HG03575 (cell line): ENCODE measurements at regions not wholly inside any gene's neighbourhood (a gene's known extent, or its start where the extent isn't known, plus 50 kb on each side); places are given as distances from the start of the nearest gene placed in this dataset.
"Not testable (repeated sequence)": the region's sequence is repeated elsewhere in the genome, so short reads cannot be mapped to it uniquely, and the experiment has no call there.

Experiments used
- ATAC-seq: cut with Tn5 transposase; IDR thresholded peaks from one replicate; pipeline ENCODE4 v1.9.1; 2021; ENCODE audit not compliant: unreplicated experiment, insufficient number of reproducible peaks, low FRiP score; ENCODE audit errors: extremely low read depth

DNA sequence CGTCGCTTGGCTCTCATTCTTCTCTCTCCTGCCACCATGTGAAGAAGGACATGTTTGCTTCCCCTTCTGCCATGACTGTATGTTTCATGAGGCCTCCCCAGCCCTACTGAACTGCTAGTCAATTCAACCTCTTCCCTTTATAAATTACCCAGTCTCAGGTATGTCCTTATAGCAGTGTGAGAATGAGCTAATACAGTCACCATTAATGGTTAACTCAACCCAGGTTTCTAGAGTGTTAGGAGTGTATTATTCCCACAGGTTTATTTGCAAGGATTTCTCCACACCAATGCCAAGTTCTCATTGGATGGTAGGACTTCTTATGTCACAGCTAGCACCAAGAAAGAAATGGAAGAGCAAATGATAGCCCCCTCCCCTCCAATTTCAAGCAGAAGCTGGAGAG, 71.9 kb downstream of the DYNAP start:
- no peak for ATAC-seq

DNA sequence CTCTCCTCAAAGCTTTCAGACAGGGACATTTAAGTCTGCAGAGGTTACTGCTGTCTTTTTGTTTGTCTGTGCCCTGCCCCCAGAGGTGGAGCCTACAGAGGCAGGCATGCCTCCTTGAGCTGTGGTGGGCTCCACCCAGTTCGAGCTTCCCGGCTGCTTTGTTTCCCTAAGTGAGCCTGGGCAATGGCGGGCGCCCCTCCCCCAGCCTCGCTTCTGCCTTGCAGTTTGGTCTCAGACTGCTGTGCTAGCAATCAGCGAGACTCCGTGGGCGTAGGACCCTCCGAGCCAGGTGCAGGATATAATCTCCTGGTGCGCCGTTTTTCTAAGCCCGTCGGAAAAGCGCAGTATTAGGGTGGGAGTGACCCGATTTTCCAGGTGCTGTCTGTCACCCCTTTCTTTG, 78.7 kb downstream of the DYNAP start:
- ATAC-seq = not testable (repeated sequence)

DNA sequence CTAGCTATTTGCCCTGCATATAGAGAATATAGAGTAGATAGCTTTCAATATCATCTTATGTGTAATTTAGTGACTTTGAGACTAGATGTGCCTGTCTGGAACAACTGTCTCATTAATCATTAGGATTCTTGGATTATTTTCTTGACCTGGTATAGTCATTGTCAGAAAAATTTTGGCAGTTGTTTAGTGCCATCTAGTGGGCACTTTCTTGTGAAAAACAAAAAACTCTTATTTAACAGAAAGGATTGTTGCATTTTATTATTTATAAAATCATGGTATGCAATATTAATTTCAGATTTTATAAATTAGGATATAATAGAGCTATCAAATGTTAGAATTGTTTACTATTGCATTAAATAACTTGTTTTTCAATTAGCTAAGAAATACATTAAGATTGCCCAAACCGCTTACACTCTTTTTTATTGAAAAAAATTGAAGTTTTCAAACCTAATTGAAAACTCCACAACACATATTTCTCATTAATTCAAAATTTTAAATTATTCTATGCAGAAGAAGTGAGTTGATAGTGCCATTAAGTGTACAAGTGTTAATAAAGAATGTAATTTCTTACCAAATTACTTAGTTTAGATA, 80.3 kb downstream of the DYNAP start:
- ATAC-seq = no peak

DNA sequence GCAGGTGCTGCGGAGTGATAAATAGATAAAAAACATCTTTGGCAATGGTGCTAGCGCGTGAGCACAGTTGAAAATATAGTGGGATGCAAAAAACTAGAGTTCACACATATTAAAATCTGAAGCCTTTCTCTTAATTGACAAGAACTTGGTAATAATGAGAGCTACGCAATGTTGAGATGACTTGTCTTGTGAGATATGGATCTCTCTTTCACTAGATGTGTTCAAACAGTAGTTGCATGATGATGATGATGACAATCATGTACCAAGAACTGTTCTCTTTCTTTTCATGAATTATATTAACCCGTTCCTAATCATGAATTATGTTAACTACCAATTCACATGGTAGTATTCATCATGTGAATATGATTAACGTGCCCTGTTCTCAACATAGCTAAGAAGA, 81.1 kb downstream of the DYNAP start:
- ATAC-seq = no peak

DNA sequence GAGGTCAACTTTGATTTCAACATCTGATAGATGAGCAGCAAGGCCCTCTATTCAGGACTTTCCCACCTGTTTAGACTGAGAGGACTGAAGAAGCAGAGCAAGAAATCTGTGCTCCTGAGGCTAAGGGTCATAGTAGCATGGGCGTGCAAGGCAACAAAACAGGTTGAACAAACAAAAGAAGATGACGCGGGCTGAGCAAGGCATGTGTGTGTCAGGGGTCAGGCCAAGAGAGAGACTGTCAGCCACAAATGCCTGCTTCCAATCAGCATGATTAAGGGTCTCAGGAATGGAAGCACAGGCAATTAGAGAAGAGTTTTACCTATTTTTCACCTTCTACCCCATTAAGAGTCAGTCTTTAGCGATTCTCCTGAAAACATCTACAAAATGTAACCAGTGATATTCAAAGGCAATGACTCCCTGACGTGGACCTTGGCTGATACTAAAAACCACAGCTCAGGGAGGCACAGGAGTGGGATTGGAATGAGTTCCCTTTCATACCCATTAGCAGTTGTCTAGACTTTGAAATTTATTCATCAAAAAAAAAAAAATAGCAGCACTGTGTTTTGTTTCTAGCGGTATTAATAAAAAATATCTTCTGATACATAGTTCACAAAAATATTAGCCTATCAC, 81.9 kb downstream of the DYNAP start:
- no peak for ATAC-seq

DNA sequence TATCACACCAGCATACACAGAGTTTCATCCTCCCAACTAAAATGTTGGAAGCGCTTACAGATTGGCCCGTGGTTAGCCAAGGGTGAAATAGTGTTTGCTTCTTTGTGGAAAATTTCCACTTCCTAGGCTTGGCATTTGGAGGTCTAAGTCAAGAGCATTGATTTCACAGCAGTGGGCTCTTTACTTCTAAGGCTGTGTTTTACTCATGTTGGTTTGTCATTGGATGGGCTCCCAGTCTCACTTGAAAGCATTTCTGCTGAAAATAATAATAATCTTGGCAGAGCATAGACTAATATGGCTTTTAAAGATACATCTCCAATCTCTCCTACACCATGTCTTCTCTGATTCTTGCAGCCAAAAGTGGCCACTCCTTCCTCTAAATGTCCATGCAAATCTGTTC, 82.9 kb downstream of the DYNAP start:
- ATAC-seq = no peak

DNA sequence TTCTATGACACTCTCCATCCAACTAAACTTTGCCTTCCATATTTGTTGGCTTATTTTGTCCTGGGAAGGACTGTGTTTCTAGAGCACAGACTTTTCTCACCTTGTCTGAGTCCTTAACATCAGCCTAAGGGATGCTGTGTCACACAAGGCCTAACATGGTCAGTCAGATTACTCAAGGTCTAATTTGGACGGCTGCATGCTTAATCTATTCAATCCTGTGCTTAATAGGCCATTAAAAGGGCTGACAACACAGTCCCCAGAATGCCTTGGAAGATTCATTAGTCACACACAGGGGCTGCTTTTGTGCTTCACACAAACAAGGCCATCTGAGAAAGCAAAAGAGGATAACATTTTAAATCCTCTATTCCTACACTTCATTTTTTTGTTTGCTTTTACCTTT, 84.0 kb downstream of the DYNAP start:
- ATAC-seq = no peak

DNA sequence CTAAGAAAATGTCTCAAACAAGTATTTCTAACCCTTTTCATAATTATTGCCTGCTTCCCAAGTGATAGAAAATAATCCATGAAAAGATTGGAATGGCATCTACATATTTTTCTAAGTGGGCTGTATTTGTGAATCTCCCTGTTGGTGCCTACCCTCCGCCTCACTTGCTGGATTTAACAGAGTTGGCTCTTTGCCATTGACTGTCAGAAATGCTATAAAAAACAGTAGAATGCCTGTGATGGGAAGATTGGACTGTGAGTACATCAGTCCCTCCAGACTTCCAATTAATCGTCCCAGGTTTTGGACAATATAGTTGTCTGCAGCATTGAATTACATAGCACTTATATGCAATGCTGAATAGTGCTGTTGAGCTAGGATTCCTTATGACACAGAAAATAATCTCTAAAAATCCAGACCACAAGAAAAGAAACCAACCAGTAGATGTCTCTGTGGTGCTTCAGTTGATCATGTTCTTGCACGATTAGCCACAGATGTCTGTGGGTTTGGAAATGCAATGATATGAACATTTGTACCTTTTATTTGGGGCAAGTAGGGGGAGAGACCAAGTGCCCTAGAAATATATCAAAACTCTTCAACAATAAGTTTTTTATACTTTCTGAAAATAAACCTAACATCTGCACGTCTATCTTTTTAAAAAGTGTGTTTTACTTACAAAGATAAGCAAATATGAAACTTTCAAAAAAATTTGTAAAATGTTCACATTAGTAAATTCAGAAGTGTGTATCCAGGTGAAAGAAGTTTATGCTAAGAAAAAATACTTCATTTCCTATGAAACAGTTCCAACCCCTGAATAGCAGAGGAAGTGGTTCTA, 88.5 kb downstream of the DYNAP start:
- ATAC-seq = no peak

DNA sequence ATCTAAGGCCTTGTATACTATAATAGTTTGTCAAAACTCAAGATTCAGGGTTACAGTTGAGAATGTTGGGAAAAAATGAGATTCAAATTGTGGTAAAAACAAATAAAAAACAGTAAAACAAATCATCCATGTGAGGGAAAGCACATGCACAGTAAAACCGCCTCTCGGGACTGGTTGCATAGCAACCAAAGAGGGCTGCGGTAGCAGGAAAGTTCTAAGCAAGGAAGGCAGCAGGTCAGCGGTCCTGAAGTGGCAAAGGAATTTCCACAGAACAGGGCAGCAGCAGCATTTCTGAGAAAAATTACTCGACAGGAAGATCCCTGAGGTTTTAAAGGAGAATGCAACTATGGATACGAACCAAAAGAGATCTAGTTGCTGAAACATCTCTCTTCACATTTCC, 93.7 kb downstream of the DYNAP start:
- ATAC-seq = no peak

DNA sequence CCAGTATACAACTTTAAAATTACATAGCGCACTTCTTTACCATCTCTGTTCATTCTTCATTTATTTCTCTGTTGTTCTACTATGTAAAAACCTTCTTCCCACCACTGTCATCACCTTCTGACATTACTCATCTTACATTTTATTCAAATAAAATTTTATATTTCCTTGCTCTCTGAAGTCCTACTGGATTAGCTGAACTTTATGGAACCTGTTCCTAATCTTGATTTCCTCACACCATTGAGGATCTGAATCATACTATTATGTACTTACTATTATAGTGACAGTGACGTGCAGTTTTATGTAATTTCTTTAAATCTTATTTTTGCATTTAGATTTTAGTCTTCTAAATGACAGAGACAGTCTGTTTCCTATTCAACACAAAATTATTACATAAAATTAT, 98.3 kb downstream of the DYNAP start:
- no peak for ATAC-seq

DNA sequence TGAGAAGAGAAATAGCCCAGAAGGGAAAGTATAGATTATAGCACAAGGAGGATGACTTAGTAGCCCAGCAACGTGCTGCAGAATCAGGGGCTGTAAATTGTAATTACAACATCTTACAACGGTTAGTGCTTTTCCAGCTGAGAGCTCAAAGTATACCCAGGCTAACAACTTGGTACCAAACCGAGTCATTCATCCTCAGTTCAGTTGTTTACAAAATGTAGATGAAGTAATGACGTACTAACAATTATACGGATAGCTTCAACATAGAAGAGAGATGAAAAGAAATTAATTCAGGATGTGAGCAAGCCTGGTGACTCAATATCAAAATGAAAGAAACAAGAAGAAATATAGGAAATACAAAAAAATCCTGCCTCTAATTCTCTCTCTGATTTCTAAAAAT, 99.2 kb downstream of the DYNAP start:
- no peak for ATAC-seq

DNA sequence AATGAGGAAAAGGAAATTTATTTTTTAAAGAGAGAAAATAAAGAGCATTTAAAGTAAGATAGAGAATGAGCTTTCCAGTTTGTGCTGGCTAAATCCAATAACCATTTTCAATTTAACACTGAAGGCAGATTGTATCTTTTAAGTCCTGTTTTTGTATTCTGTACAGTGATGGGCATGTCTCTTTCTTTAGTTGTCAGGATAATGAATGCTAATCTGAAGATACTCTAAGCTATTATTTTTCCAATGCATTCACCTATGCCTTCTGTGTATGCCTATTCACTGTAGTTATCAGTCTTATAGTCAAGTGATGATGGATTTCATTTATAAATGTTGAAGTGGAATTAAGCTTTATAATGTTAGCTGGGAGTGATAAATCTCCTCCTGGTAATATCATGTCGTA, 101.4 kb downstream of the DYNAP start:
- no peak for ATAC-seq

DNA sequence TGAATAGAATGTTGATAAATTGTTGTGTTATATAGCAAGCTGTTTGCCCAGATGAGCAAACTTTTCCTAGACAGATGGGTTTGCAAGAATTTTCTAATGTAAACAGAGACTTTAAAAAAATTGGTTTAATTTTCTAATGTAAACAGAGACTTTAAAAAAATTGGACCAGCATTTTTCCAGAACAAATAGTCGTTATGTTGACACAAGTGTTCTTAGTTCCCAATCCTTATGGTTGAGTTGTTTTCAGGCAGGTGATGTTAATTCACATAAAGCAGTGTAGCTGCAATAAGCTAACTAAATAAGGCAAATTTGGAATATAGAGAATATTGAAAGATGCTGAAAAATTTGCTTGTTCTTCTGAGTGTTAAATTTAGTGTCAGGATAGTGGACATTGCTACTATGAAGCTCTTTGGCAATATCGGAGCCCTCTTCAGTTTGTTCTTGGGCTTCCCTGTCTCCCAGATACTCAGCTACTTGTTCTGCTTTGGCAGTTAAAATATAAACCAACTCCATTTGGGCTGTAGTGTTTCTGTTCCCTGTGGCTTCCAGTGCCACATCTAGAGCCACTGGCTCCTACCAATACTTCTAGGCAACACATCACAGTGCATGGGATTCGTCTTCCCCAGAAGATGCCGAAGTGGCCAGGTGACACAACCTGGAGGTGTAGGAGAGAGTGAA, 105.7 kb downstream of the DYNAP start:
- no peak for ATAC-seq

DNA sequence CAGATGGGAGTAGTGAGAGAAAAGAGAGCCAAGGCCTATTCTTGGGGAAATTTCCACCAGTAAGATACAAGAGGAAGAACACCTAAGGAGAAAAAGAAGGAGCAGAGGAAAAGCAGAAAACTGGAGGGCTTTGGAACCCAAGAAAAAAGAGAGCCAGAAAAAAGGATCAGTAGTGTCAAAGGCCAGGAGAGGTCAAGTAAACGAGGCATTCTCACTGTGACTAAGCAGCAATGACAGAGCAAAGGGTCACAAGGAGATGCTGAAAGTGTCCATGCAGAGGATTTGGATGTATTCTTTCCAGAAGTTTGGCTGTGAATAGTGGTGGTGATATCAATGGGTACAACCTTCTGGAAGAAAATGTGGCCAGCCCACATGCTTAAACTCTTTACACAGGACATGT, 109.5 kb downstream of the DYNAP start:
- ATAC-seq = no peak

DNA sequence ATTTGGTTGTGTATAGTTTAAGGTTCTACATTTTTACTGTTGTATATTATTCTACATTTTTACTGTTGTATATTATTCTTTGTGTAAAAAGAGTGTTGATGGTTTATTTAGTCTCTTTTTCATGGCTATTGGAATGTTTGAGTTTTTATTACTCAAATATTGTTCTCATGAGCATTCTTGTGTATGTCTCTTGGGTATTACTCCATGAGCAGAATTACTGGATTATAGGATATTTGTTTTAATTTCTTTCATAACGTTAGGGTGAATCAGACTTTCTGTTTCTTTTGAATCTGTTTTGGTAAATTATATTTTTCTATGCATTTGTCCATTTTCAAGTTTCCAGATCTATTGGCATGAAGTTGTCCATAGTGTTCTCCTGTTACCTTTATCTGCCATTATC, 111.6 kb downstream of the DYNAP start:
- no peak for ATAC-seq

DNA sequence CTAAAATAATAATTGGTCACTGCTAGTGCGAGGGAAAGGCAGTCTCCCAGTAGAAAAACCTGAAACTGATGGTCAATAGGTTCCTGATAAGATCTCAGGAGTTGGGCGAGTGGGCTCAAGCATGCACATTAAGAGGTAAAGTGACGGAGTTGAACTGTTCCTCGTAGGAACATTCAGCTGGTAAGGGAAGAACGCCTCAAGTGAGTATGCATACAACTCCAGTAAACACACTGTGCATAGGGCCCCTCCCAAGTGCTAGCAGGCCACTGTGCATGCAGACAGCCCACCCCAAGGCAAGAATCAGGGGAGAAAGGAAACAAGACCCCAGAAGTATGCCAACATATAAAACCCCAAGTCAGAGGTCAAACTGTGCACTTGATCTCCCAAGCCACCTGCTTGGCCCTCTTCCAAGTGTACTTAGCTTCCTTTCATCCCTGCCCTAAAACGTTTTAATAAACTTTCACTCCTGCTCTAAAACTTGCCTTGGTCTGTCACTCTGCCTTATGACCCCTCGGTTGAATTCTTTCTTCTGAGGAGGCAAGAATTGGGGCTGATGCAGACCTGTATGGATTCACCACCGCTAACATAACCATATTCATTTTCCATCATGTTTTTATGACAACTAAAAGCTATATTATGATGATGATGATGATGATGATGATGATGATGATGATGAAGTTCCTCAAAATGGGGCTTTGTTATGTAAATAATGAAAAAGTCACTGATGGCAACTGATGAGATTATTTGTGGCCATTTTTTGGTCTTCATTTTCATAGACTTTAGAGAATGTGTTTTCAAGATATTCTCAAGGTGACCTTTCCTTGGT, 118.0 kb upstream of the RAB27B start:
- ATAC-seq = no peak

DNA sequence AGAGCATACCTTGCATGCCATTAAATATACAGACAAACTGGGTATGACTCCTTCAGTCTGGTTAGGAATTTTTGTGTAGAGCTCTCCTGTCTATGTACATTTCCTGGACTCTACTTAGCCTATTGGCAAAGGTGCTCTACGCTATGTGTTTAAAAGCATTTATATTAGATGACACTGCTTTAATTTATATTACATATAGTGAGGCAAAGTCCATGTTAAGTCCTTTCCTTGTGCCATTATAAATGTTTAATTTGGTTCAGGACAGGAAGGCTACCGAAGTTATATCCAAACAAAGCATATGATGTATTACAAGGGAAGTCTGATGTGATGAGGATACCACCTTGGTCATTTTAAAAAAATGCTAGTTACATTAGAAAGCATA, 117.4 kb upstream of the RAB27B start:
- no peak for ATAC-seq

DNA sequence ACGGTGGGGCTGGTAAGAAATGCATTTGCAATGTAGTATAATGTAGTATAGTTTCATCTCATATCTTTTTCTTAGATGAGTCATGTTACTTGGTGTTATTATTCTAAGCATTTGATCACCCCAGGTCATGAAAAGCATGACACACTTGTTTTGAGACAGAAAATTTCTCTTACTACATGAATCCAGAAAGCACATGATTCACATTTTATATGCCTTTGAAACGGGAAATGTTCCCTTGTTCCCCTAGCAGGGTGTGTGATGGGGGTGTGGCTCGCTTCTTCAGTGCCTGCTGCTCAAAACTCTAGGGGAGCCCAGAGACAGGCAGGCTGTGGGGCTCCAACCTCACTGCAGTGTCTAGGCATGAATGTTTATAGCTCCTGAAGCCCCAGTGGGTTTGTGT, 116.0 kb upstream of the RAB27B start:
- ATAC-seq = no peak

DNA sequence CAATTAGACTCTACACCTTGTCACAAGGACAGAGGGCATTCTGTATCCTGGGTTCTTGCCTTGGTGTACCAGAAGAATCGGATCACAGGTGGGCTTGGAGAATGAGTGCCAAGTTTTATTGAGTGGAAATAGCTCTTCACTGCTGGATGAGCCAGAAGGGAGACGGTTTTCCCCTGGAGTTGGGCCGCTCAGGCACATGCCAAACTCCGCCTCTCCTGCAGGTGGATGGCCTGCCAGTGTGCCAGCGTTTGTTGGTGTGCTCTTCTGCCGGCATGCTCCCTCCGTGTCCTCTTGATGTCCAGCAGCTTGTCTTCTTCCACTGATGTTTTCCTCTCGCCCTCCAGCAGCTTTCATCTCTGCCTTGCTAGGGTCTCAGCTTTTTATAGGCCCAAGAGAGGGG, 115.5 kb upstream of the RAB27B start:
- no peak for ATAC-seq
